ENCODE measurements at regions not wholly inside any gene's neighbourhood (a gene's known extent, or its start where the extent isn't known, plus 50 kb on each side); places are given as distances from the start of the nearest gene placed in this dataset.

GRCh38 chr12:28814246-28814645 is 334.8 kb upstream of the FAR2 start:
- TF ChIP-seq CTCF (IDR thresholded peaks at IDR 0.05): no peak

GRCh38 chr12:28817524-28817923 is 331.6 kb upstream of the FAR2 start:
- no peak for TF ChIP-seq CTCF (IDR thresholded peaks at IDR 0.05)

- no peak for TF ChIP-seq CTCF (IDR thresholded peaks at IDR 0.05)
These were observed 324.8 kb upstream of the FAR2 start for GRCh38 chr12:28824193-28824846.

GRCh38 chr12:28824849-28825248 is 324.2 kb upstream of the FAR2 start:
- TF ChIP-seq CTCF (IDR thresholded peaks at IDR 0.05): no peak

GRCh38 chr12:28826766-28827165 is 322.3 kb upstream of the FAR2 start:
- TF ChIP-seq CTCF (IDR thresholded peaks at IDR 0.05): no peak

GRCh38 chr12:28827861-28828260 is 321.2 kb upstream of the FAR2 start:
- TF ChIP-seq CTCF (IDR thresholded peaks at IDR 0.05): no peak

GRCh38 chr12:28828318-28828717 is 320.8 kb upstream of the FAR2 start:
- no peak for TF ChIP-seq CTCF (IDR thresholded peaks at IDR 0.05)

GRCh38 chr12:28830491-28830890 is 318.6 kb upstream of the FAR2 start:
- no peak for TF ChIP-seq CTCF (IDR thresholded peaks at IDR 0.05)

Measured in LNCAP (cell line).